SH-SY5Y (cell line): ENCODE measurements at regions not wholly inside any gene's neighbourhood (a gene's known extent, or its start where the extent isn't known, plus 50 kb on each side); places are given as distances from the start of the nearest gene placed in this dataset.

Experiments used
- GATA2 ChIP-seq: IDR thresholded peaks from 2 replicates; pipeline ENCODE4 v1.6.1; 2011; ENCODE audit warnings: mild to moderate bottlenecking, low read depth, low read length
- GATA3 ChIP-seq: IDR thresholded peaks from 2 replicates; pipeline ENCODE4 v1.6.1; 2011; ENCODE audit warnings: low read depth, mild to moderate bottlenecking, low read length, moderate library complexity

DNA sequence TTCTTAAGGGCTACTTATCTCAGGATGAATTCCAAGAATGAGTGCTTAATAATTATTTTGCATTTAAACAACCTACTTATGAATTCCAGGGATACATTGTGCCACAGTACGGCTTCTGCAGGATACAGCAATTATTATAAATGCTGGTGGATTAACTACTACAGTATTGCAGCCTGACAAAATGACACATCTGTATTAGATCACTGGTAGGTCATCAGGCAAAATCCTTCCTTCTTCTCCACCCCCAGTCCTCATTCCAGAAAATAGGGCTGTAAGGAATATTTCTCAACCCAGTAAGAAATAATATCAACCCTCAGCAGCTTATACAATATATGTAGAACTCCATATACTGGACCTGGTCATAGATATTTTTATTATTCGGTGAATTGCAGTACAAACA is 79.3 kb upstream of the RORA start:
- TF ChIP-seq GATA2 (no peak), GATA3 (no peak)
